ENCODE measurements at regions not wholly inside any gene's neighbourhood (a gene's known extent, or its start where the extent isn't known, plus 50 kb on each side); places are given as distances from the start of the nearest gene placed in this dataset.

DNA sequence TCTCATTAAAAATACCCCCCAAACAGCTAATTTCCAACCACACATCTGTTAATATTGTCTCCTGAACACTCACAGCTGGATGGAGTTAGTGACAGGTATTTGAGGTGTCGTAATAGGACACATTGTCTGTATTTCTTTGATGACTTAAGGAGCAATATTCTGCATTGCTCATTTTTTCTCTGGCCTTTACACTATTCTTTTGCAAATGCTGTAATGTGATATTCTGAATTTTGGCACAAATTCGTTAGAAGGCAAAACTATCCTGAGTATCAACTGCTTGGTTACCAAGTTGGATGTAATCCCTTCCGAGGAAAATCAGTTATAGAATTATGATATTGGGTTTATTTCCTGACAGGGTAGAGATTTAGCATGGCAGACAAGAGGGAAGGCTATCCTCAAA is 1030.2 kb downstream of the MCTP2 start:
- TF ChIP-seq CTCF (IDR thresholded peaks at IDR 0.05) = no peak
- no peak for TF ChIP-seq POLR2A (IDR thresholded peaks at IDR 0.05)
